Endothelial cell (in vitro differentiated cells): ENCODE measurements at regions not wholly inside any gene's neighbourhood (a gene's known extent, or its start where the extent isn't known, plus 50 kb on each side); places are given as distances from the start of the nearest gene placed in this dataset.

ENCODE experiments used
- DNase-seq: peaks from one replicate; pipeline ENCODE4 v3.0.0; 2021; ENCODE audit warnings: low spot score
- H3K27ac Mint-ChIP-seq: one replicate; pipeline ENCODE4 v1.8.0; 2021; ENCODE audit warnings: mixed read lengths, inconsistent platforms; ENCODE audit not compliant: unreplicated experiment
- H3K27me3 Mint-ChIP-seq: one replicate; pipeline ENCODE4 v1.8.0; 2021; ENCODE audit warnings: mild to moderate bottlenecking, moderate library complexity, mixed read lengths, inconsistent platforms; ENCODE audit not compliant: unreplicated experiment
- H3K36me3 Mint-ChIP-seq: one replicate; pipeline ENCODE4 v1.8.0; 2021; ENCODE audit warnings: mild to moderate bottlenecking, low read depth, mixed read lengths, inconsistent platforms; ENCODE audit not compliant: unreplicated experiment
- H3K4me1 Mint-ChIP-seq: one replicate; pipeline ENCODE4 v1.8.0; 2021; ENCODE audit warnings: mild to moderate bottlenecking, mixed read lengths, inconsistent platforms; ENCODE audit not compliant: unreplicated experiment
- H3K4me3 Mint-ChIP-seq: one replicate; pipeline ENCODE4 v1.8.0; 2021; ENCODE audit warnings: mild to moderate bottlenecking, mixed read lengths, inconsistent platforms; ENCODE audit not compliant: unreplicated experiment
- H3K9me3 Mint-ChIP-seq: one replicate; pipeline ENCODE4 v1.8.0; 2021; ENCODE audit warnings: mixed read lengths, inconsistent platforms; ENCODE audit not compliant: unreplicated experiment
- TF ChIP-seq, protein P1 (sequence below): fragments of 200-600 bp; sonication (generic); IDR thresholded peaks from one replicate; pipeline ENCODE4 v1.5.0; 2021; ENCODE audit warnings: antibody characterized with exemption; ENCODE audit not compliant: unreplicated experiment

DNA sequence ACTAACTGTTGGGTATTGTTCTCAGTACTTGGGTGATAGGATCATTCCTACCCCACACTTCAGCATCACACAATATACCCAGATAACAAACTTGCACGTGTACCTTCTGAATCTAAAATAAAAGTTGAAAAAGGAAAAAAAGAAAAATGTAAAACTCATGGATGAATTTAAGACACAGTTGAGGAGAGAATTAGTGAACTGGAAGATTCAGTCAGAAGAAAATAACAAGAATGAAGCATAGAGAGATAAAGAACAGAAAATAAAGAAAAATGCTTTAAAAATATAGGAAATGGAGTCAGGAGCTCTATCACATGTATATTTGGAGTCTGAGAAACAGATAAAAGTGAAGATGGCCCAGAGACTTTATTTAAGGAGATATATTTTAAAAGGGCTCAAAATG, 90.4 kb upstream of the SALL3 start:
- no peak overlapping the region for H3K4me3 Mint-ChIP-seq
- TF ChIP-seq, protein P1, sequence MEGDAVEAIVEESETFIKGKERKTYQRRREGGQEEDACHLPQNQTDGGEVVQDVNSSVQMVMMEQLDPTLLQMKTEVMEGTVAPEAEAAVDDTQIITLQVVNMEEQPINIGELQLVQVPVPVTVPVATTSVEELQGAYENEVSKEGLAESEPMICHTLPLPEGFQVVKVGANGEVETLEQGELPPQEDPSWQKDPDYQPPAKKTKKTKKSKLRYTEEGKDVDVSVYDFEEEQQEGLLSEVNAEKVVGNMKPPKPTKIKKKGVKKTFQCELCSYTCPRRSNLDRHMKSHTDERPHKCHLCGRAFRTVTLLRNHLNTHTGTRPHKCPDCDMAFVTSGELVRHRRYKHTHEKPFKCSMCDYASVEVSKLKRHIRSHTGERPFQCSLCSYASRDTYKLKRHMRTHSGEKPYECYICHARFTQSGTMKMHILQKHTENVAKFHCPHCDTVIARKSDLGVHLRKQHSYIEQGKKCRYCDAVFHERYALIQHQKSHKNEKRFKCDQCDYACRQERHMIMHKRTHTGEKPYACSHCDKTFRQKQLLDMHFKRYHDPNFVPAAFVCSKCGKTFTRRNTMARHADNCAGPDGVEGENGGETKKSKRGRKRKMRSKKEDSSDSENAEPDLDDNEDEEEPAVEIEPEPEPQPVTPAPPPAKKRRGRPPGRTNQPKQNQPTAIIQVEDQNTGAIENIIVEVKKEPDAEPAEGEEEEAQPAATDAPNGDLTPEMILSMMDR, result no peak
- H3K4me1 Mint-ChIP-seq, result no peaks in the 10 kb centered on the region
- no peak for DNase-seq
- no peaks in the 10 kb centered on the region for H3K27me3 Mint-ChIP-seq
- peaks cover 32% of the 10 kb centered on the region for H3K9me3 Mint-ChIP-seq
- no peaks in the 10 kb centered on the region for H3K36me3 Mint-ChIP-seq
- H3K27ac Mint-ChIP-seq, result no peak overlapping the region

DNA sequence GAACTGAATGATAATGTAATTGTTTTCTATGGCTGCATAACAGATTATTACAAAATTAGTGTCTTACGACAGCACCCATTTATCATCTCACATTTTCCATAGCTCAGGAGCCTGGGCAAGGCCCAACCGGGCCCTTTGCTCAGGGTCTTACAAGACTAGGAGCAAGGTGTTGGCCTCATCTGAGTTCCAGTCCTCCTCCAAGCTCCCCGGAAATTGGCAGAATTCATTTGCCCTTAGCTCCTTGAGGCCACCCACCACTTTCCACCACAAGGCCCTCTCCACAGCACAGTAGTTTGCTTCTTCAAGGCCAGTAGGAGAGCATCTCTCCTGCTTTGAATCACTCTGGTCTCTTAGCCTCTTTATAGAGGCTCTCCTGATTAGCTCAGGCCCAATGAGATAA, 89.2 kb upstream of the SALL3 start:
- H3K4me3 Mint-ChIP-seq, result no peak overlapping the region
- no peak overlapping the region for H3K27ac Mint-ChIP-seq
- no peaks in the 10 kb centered on the region for H3K4me1 Mint-ChIP-seq
- H3K27me3 Mint-ChIP-seq, result no peaks in the 10 kb centered on the region
- peaks cover 31% of the 10 kb centered on the region for H3K9me3 Mint-ChIP-seq
- no peak for DNase-seq
- H3K36me3 Mint-ChIP-seq, result no peaks in the 10 kb centered on the region
- TF ChIP-seq, protein P1, result no peak

DNA sequence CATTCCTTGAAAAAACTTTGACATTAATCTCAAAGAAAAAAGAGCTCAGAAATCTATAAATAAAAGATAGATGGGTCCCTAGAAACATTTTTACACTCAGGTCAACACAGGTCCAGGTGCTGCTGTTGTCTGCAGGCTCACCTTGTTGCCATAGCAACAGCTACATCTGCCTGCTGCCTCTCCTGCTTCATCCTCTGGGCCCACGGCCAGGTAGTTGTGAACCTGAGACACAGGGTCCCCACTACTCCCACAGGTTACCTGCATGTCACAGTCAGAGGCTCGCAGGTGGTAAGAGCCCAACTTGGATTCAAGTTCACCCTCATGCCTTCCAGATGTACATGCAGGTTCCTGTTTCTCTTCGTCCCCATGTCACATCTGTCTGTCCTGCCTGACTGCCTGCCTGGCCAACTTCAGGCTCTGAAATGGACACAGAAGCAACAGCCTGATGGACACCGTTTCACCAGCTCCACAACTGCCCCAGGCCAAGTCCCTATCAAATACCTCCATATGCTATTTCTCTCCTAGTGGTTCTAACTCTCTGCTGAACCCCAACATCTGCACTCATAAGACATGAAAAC, 88.3 kb upstream of the SALL3 start:
- no peak overlapping the region for H3K27ac Mint-ChIP-seq
- TF ChIP-seq, protein P1, result no peak
- H3K4me1 Mint-ChIP-seq, result no peaks in the 10 kb centered on the region
- H3K4me3 Mint-ChIP-seq, result no peak overlapping the region
- DNase-seq, result no peak
- no peaks in the 10 kb centered on the region for H3K27me3 Mint-ChIP-seq
- peaks cover 34% of the 10 kb centered on the region for H3K9me3 Mint-ChIP-seq
- no peaks in the 10 kb centered on the region for H3K36me3 Mint-ChIP-seq

DNA sequence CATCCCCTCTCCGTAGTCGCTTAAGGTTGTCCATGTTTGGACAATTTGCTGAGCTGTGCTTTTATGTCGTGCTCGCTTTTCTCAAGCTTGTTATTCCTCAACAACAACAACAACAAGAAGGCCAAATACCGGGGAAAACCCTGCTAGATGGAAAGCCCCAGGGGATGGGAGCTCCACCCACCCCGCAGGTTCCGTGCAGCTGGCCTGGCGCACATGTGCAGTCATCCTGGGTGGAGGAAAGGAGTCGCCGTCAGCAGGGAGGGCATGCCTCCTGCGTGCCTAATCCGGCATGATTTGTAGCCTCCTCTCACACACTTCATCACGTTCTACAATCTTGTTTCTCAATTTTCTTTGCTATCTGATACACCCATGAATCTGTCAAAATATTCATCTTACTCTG, 87.4 kb upstream of the SALL3 start:
- H3K9me3 Mint-ChIP-seq, result peaks cover 25% of the 10 kb centered on the region

DNA sequence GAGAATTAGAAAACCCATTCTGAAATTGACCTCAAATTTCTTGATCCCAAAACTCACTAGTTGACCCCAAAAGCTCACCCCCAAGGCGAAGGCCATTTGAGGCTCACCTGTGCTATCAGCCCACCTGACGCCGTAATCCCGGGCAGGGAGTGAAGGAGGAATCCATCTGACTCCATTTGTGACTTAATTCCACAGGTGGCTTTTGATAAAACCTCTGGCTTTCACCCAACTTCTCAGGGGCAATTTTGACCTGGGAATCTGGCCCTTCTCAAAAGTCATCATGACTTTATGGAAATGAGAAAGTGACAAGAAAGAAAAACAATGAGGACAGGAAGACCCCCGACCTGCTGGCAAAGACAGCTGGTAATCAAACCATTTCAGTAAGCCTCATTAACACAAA, 86.9 kb upstream of the SALL3 start:
- H3K9me3 Mint-ChIP-seq, result peaks cover 24% of the 10 kb centered on the region
- no peaks in the 10 kb centered on the region for H3K4me1 Mint-ChIP-seq
- peaks cover 5% of the 10 kb centered on the region for H3K36me3 Mint-ChIP-seq
- no peak for DNase-seq
- H3K27me3 Mint-ChIP-seq, result peaks cover 2% of the 10 kb centered on the region
- H3K4me3 Mint-ChIP-seq, result no peak overlapping the region
- H3K27ac Mint-ChIP-seq, result no peak overlapping the region
- TF ChIP-seq, protein P1, result no peak

More for the DNA sequence above, 87.4 kb upstream of the SALL3 start:
- no peak overlapping the region for H3K4me3 Mint-ChIP-seq
- no peaks in the 10 kb centered on the region for H3K4me1 Mint-ChIP-seq
- no peak overlapping the region for H3K27ac Mint-ChIP-seq
- peaks cover 2% of the 10 kb centered on the region for H3K27me3 Mint-ChIP-seq
- TF ChIP-seq, protein P1, result no peak
- H3K36me3 Mint-ChIP-seq, result peaks cover 5% of the 10 kb centered on the region
- no peak for DNase-seq
